K562 (cell line): ENCODE measurements at regions not wholly inside any gene's neighbourhood (a gene's known extent, or its start where the extent isn't known, plus 50 kb on each side); places are given as distances from the start of the nearest gene placed in this dataset.

ENCODE experiments used
- ATAC-seq: fragments of 200-7000 bp; cut with Tn5 transposase; 3 replicates; pipeline ENCODE4 v1.9.1; 2020; ENCODE audit warnings: moderate library complexity
- BruUV-seq: library from RNA; stranded (reverse); fragments of 400-500 nt; replicated peaks from 2 replicates; lab custom pipeline; 2021; lab: Mats Ljungman, UMichigan
- CTCF ChIA-PET: fragments of 300-600 bp; formaldehyde crosslinking; extraction: SDS; loops from one replicate; lab custom pipeline; 2021; ENCODE audit warnings: low intra/inter-chr PET ratio; lab: Yijun Ruan, JAX
- POLR2A ChIA-PET: fragments of 300-600, 350-650 bp; sonication (Branson Sonifier 250); formaldehyde crosslinking; extraction: SDS; loops from one replicate; lab custom pipeline; 2021; ENCODE audit warnings: antibody characterized with exemption, inconsistent platforms; lab: Yijun Ruan, JAX
- DNase-seq, 4 experiments: peaks; one replicate each; pipeline versions ENCODE4 v3.0.0 to v3.0.0-alpha.2; 2011 to 2018; ENCODE audit warnings: low spot score in 3 of 4, mixed read lengths in 3 of 4; ENCODE audit errors: extremely low read depth in 1 of 4
- FAIRE-seq: peaks from 2 replicates; lab custom pipeline; 2011; peaks lifted over from hg19 to GRCh38; lab: Jason Lieb, UNC
- H2AFZ ChIP-seq: 2 replicates; pipeline ENCODE4 v1.6.0; 2011; ENCODE audit warnings: low read depth, low read length, control low read depth, inconsistent platforms
- H3K27ac ChIP-seq: fragments of 200-600 bp; 3 replicates; pipeline ENCODE4 v1.8.0; 2011; ENCODE audit warnings: low read depth, mild to moderate bottlenecking, control low read depth, inconsistent platforms, low read length, moderate library complexity, mixed read lengths; ENCODE audit errors: extremely low read depth
- H3K27me3 ChIP-seq, 2 experiments: fragments of 300-600 bp in 1 of 2; 2 replicates in 1 of 2; 3 replicates in 1 of 2; pipeline versions ENCODE4 v1.6.0 to v1.8.0; 2011; ENCODE audit warnings: inconsistent platforms in 2 of 2, low read length in 2 of 2, mild to moderate bottlenecking in 1 of 2, mixed read lengths in 1 of 2, moderate library complexity in 1 of 2; ENCODE audit not compliant: control insufficient read depth in 2 of 2, insufficient read depth in 2 of 2
- H3K36me3 ChIP-seq: fragments of 300-600 bp; 3 replicates; pipeline ENCODE4 v1.8.0; 2011; ENCODE audit warnings: mild to moderate bottlenecking, low read length, inconsistent platforms; ENCODE audit not compliant: control insufficient read depth, insufficient read depth
- H3K4me1 ChIP-seq, 2 experiments: fragments of 200-600 bp in 1 of 2; replicated peaks in 1 of 2; 2 replicates in 1 of 2; 3 replicates in 1 of 2; pipeline versions ENCODE4 v1.5.1 to v1.8.0; 2011; ENCODE audit warnings: inconsistent platforms in 2 of 2, low read length in 2 of 2, mild to moderate bottlenecking in 1 of 2, mixed read lengths in 1 of 2, moderate library complexity in 1 of 2; ENCODE audit not compliant: control insufficient read depth in 2 of 2, insufficient read depth in 2 of 2
- H3K4me2 ChIP-seq: 2 replicates; pipeline ENCODE4 v1.6.1; 2011; ENCODE audit warnings: low read length, control low read depth, inconsistent platforms, mixed read lengths; ENCODE audit not compliant: insufficient read depth
- H3K4me3 ChIP-seq: fragments of 200-600 bp; sonication (generic), shearing (Covaris generic); 2 replicates; pipeline ENCODE4 v1.5.1; 2016; ENCODE audit warnings: control low read depth, inconsistent platforms
- H3K79me2 ChIP-seq: fragments of 200-600 bp; 3 replicates; pipeline ENCODE4 v1.8.0; 2011; ENCODE audit warnings: low read length, inconsistent platforms; ENCODE audit not compliant: control insufficient read depth, insufficient read depth
- H3K9ac ChIP-seq, 2 experiments: 2 replicates each; pipeline versions ENCODE4 v1.6.0 to v1.6.1; 2011; ENCODE audit warnings: low read depth in 2 of 2, low read length in 2 of 2, control low read depth in 1 of 2, inconsistent platforms in 1 of 2, mild to moderate bottlenecking in 1 of 2, mixed read lengths in 1 of 2; ENCODE audit not compliant: insufficient read depth in 1 of 2
- H3K9me1 ChIP-seq: one replicate; pipeline ENCODE4 v1.6.0; 2011; ENCODE audit warnings: inconsistent platforms, mild to moderate bottlenecking, low read length, moderate library complexity; ENCODE audit not compliant: control insufficient read depth, insufficient read depth
- H3K9me3 ChIP-seq: replicated peaks from 2 replicates; pipeline ENCODE4 v1.5.1; 2011; ENCODE audit warnings: low read depth, low read length, inconsistent platforms; ENCODE audit not compliant: control insufficient read depth, insufficient read depth
- H4K20me1 ChIP-seq: replicated peaks from 2 replicates; pipeline ENCODE4 v1.6.1; 2011; ENCODE audit warnings: low read length, inconsistent platforms, mixed read lengths; ENCODE audit not compliant: control insufficient read depth, insufficient read depth
- BHLHE40 ChIP-seq: IDR thresholded peaks from 2 replicates; pipeline ENCODE4 v1.6.1; 2011; ENCODE audit warnings: low read length, improper control_type of control experiment
- CTBP1 ChIP-seq: fragments of 450-650 bp; IDR thresholded peaks from 2 replicates; pipeline ENCODE4 v1.6.1; 2016; ENCODE audit warnings: borderline replicate concordance
- HMG20A ChIP-seq: fragments of 450-650 bp; formaldehyde crosslinking; conservative IDR thresholded peaks from 2 replicates; pipeline ENCODE4 v1.4.0; 2020; ENCODE audit warnings: mild to moderate bottlenecking, mixed read lengths
- MAZ ChIP-seq, 2 experiments: fragments of 450-650 bp in 1 of 2; sonication (generic) in 1 of 2; formaldehyde crosslinking; IDR thresholded peaks in 1 of 2; conservative IDR thresholded peaks in 1 of 2; 2 replicates each; pipeline versions ENCODE4 v1.4.0 to v1.5.0; 2020; ENCODE audit warnings: mild to moderate bottlenecking in 1 of 2, missing genetic modification reagents in 1 of 2
- POLR2A ChIP-seq: fragments of 450-650 bp; conservative IDR thresholded peaks from 2 replicates; pipeline ENCODE4 v1.6.1; 2016
- PTTG1 ChIP-seq: fragments of 450-650 bp; IDR thresholded peaks from 2 replicates; pipeline ENCODE4 v1.6.1; 2016; ENCODE audit warnings: low read depth, mild to moderate bottlenecking, missing genetic modification characterization, missing compliant biosample characterization
- RBM22 ChIP-seq: fragments of 200-400 bp; formaldehyde crosslinking; IDR thresholded peaks from 2 replicates; pipeline ENCODE4 v1.6.1; 2018; ENCODE audit warnings: low read length, low read depth; ENCODE audit not compliant: poor library complexity, severe bottlenecking
- SMAD2 ChIP-seq: fragments of 150-350 bp; IDR thresholded peaks from 2 replicates; pipeline ENCODE4 v1.6.1; 2014; ENCODE audit warnings: low read depth, mild to moderate bottlenecking, low read length
- TBP ChIP-seq: optimal IDR thresholded peaks from 2 replicates; pipeline ENCODE3; 2011; ENCODE audit warnings: low read depth, low read length, improper control_type of control experiment
- YY1 ChIP-seq, 3 experiments: IDR thresholded peaks; 2 replicates each; pipeline ENCODE4 v1.6.1; 2011; ENCODE audit warnings: low read length in 2 of 3, mild to moderate bottlenecking in 2 of 3, moderate library complexity in 2 of 3, borderline replicate concordance in 1 of 3, control low read depth in 1 of 3, low read depth in 1 of 3; ENCODE audit not compliant: insufficient read depth in 3 of 3, insufficient replicate concordance in 2 of 3, control insufficient read depth in 1 of 3, insufficient read length in 1 of 3; ENCODE audit errors: extremely low read depth in 1 of 3
- ZBTB7A ChIP-seq: IDR thresholded peaks from 2 replicates; pipeline ENCODE4 v1.6.1; 2011; ENCODE audit warnings: low read depth, mild to moderate bottlenecking, low read length, moderate library complexity, borderline replicate concordance; ENCODE audit not compliant: control insufficient read depth
- ZKSCAN3 ChIP-seq: fragments of 250-450 bp; sonication (Bioruptor Pico); IDR thresholded peaks from 2 replicates; pipeline ENCODE4 v1.4.0; 2020
- ZNF165 ChIP-seq: fragments of 250-450 bp; sonication (Bioruptor Pico); IDR thresholded peaks from 2 replicates; pipeline ENCODE4 v1.4.0; 2020; ENCODE audit warnings: borderline replicate concordance
- ZNF785 ChIP-seq: fragments of 250-450 bp; sonication (Bioruptor Pico); IDR thresholded peaks from 2 replicates; pipeline ENCODE4 v1.4.0; 2020; ENCODE audit warnings: mild to moderate bottlenecking
- WGBS: fragments of 100-300 bp; shearing (Covaris generic); methylation state at CpG from one replicate; pipeline ENCODE4 v1.1.6; 2016; ENCODE audit warnings: low coverage, mixed read lengths; ENCODE audit not compliant: insufficient coverage; ENCODE audit errors: missing lambda C conversion rate; 5-methylcytosine and 5-hydroxymethylcytosine counted together
- in situ Hi-C: fragments of 300-500 bp; cut with MboI; formaldehyde crosslinking; loops from 4 replicates; pipeline ENCODE4 v1.15.0; 2018; ENCODE audit warnings: inconsistent platforms, mixed read lengths
- intact Hi-C: fragments of 100-400 bp; cut with micrococcal nuclease; formaldehyde crosslinking; loops from 2 replicates; pipeline ENCODE4 v1.14.2; 2022
- TF ChIP-seq, protein P1 (sequence below): fragments of 200-800 bp; sonication (Bioruptor generic); IDR thresholded peaks from 2 replicates; pipeline ENCODE4 v1.6.1; 2017; ENCODE audit warnings: missing genetic modification characterization, missing compliant biosample characterization
- TF ChIP-seq, protein P2 (sequence below): sonication (generic); formaldehyde crosslinking; IDR thresholded peaks from 2 replicates; pipeline ENCODE4 v1.8.0; 2022; ENCODE audit warnings: missing genetic modification reagents, mild to moderate bottlenecking, moderate library complexity, borderline replicate concordance
- TF ChIP-seq, protein P3 (sequence below): sonication (generic); formaldehyde crosslinking; IDR thresholded peaks from 2 replicates; pipeline ENCODE4 v1.8.1; 2023; ENCODE audit warnings: mild to moderate bottlenecking, missing genetic modification reagents

DNA sequence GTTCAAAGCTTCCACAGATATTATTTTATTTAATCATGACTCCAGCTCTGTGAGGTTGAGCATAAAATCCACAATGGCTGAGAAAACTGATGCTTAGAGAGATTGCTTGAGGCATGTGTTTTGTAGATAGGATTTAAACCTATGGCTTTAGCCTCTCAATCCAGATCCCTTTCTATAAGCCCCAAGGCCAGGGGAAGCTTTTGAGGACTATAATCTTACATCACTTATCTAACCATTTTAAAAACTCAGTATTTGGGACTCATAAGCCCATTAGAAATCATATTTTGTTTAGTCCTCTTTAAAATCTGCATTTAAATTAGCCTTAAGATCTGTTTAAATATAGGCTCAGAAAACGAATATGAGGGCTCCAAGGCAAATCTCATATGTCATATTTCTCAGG lies 135.4 kb upstream of the SERPINE2 start (continued):
- TF ChIP-seq YY1 (IDR thresholded peaks at IDR 0.05; ENCODE audit: borderline replicate concordance in 1 of 3, control insufficient read depth in 1 of 3, extremely low read depth in 1 of 3, insufficient read depth in 3 of 3, insufficient read length in 1 of 3, insufficient replicate concordance in 2 of 3, low read depth in 1 of 3, low read length in 2 of 3): no peak
- no peak for TF ChIP-seq SMAD2

DNA sequence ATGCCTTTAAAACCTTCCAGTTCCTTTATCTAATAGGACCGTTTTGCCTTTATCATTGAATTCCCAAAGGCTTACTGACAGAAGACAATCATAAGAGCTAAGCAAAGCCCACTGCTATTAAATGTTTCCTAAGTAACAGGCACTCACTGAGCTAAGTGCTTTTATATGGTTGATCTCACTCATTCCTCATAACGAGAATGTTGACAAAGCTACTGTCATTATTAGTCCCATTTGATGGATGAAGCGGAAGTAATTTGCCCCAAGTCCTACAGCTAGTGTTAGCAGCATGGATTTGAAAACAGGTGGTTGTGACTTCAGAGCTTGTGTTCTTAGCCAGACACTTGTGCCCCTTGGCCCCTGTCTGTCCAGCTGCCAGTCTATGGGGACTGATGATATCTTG lies 134.8 kb upstream of the SERPINE2 start:
- H3K27ac ChIP-seq: no peak overlapping the region
- ATAC-seq (no peak), FAIRE-seq (no peak), DNase-seq (no peak)
- H4K20me1 ChIP-seq: no peaks in the 10 kb centered on the region
- in situ Hi-C loops: no loop called here
- H3K9me1 ChIP-seq: no peaks in the 10 kb centered on the region
- H3K4me3 ChIP-seq: no peak overlapping the region
- no peaks in the 10 kb centered on the region for H3K27me3 ChIP-seq
- H3K9ac ChIP-seq: no peak overlapping the region
- no peaks in the 10 kb centered on the region for H3K79me2 ChIP-seq
- POLR2A ChIA-PET: no interaction called here
- TF ChIP-seq TBP: no peak
- no peak for TF ChIP-seq CTBP1
- TF ChIP-seq RBM22: no peak
- TF ChIP-seq PTTG1 (tag): no peak
- no peak for TF ChIP-seq ZBTB7A
- TF ChIP-seq ZNF165: no peak
- TF ChIP-seq ZKSCAN3 (CRISPR knock-in tag): no peak
- TF ChIP-seq SMAD2: no peak
- TF ChIP-seq, protein P1, sequence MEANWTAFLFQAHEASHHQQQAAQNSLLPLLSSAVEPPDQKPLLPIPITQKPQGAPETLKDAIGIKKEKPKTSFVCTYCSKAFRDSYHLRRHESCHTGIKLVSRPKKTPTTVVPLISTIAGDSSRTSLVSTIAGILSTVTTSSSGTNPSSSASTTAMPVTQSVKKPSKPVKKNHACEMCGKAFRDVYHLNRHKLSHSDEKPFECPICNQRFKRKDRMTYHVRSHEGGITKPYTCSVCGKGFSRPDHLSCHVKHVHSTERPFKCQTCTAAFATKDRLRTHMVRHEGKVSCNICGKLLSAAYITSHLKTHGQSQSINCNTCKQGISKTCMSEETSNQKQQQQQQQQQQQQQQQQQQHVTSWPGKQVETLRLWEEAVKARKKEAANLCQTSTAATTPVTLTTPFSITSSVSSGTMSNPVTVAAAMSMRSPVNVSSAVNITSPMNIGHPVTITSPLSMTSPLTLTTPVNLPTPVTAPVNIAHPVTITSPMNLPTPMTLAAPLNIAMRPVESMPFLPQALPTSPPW (CRISPR knock-in tag): no peak
- TF ChIP-seq, protein P2, sequence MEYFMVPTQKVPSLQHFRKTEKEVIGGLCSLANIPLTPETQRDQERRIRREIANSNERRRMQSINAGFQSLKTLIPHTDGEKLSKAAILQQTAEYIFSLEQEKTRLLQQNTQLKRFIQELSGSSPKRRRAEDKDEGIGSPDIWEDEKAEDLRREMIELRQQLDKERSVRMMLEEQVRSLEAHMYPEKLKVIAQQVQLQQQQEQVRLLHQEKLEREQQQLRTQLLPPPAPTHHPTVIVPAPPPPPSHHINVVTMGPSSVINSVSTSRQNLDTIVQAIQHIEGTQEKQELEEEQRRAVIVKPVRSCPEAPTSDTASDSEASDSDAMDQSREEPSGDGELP (CRISPR knock-in tag): no peak
- no peak for TF ChIP-seq HMG20A
- TF ChIP-seq POLR2A: no peak
- TF ChIP-seq, protein P3, sequence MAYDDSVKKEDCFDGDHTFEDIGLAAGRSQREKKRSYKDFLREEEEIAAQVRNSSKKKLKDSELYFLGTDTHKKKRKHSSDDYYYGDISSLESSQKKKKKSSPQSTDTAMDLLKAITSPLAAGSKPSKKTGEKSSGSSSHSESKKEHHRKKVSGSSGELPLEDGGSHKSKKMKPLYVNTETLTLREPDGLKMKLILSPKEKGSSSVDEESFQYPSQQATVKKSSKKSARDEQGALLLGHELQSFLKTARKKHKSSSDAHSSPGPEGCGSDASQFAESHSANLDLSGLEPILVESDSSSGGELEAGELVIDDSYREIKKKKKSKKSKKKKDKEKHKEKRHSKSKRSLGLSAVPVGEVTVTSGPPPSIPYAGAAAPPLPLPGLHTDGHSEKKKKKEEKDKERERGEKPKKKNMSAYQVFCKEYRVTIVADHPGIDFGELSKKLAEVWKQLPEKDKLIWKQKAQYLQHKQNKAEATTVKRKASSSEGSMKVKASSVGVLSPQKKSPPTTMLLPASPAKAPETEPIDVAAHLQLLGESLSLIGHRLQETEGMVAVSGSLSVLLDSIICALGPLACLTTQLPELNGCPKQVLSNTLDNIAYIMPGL: no peak
- no peak for TF ChIP-seq ZNF785 (CRISPR knock-in tag)
- no peak for TF ChIP-seq BHLHE40
- no peak for TF ChIP-seq MAZ (CRISPR knock-in tag; conservative IDR thresholded peaks at IDR 0.05 in 1 of 2, IDR thresholded peaks at IDR 0.05 in 1 of 2)
- no peaks in the 10 kb centered on the region for H3K36me3 ChIP-seq
- H3K9me3 ChIP-seq: no peaks in the 10 kb centered on the region
- CTCF ChIA-PET: no interaction called here
- no peaks in the 10 kb centered on the region for H3K4me1 ChIP-seq
- 6% methylated on average over 3 of the region's 3 CpGs for WGBS
- intact Hi-C loops: no loop called here
- H2AFZ ChIP-seq: no peak overlapping the region
- H3K4me2 ChIP-seq: no peak overlapping the region
- BruUV-seq: no TSS peak
